OCI-LY1 (cell line): ENCODE measurements at regions not wholly inside any gene's neighbourhood (a gene's known extent, or its start where the extent isn't known, plus 50 kb on each side); places are given as distances from the start of the nearest gene placed in this dataset.

ENCODE experiments used
- H2AFZ ChIP-seq: fragments of 200-600 bp; sonication (generic), shearing (Covaris generic); 2 replicates; pipeline ENCODE4 v1.6.0; 2014; ENCODE audit warnings: antibody characterized with exemption, mild to moderate bottlenecking, low read length
- H3F3A ChIP-seq: fragments of 200-600 bp; sonication (generic), shearing (Covaris generic); 2 replicates; pipeline ENCODE4 v1.6.0; 2014; ENCODE audit warnings: mild to moderate bottlenecking, antibody characterized with exemption, low read length, moderate library complexity; ENCODE audit not compliant: insufficient read depth
- H3K27ac ChIP-seq: fragments of 200-600 bp; sonication (generic); 2 replicates; pipeline ENCODE4 v1.5.1; 2014; ENCODE audit warnings: low read length, mixed run types, mild to moderate bottlenecking, low read depth; ENCODE audit not compliant: poor library complexity, severe bottlenecking
- H3K27me3 ChIP-seq: fragments of 200-600 bp; sonication (generic); 2 replicates; pipeline ENCODE4 v1.6.0; 2014; ENCODE audit warnings: antibody characterized with exemption, mild to moderate bottlenecking, low read length, moderate library complexity; ENCODE audit not compliant: insufficient read depth
- H3K36me3 ChIP-seq: fragments of 200-600 bp; sonication (generic); 2 replicates; pipeline ENCODE4 v1.6.1; 2014; ENCODE audit warnings: mild to moderate bottlenecking, antibody characterized with exemption, low read length, moderate library complexity, mixed read lengths; ENCODE audit not compliant: insufficient read depth
- H3K4me1 ChIP-seq: fragments of 200-600 bp; sonication (generic); 2 replicates; pipeline ENCODE4 v1.5.1; 2014; ENCODE audit warnings: mild to moderate bottlenecking, low read length, moderate library complexity; ENCODE audit not compliant: insufficient read depth, severe bottlenecking
- H3K4me2 ChIP-seq: fragments of 200-600 bp; sonication (generic), shearing (Covaris generic); 2 replicates; pipeline ENCODE4 v1.6.1; 2014; ENCODE audit warnings: low read length
- H3K4me3 ChIP-seq: fragments of 200-600 bp; sonication (generic); 2 replicates; pipeline ENCODE4 v1.5.1; 2014; ENCODE audit warnings: low read length, low read depth, mild to moderate bottlenecking, mixed read lengths; ENCODE audit not compliant: poor library complexity, severe bottlenecking
- H3K79me2 ChIP-seq: fragments of 200-600 bp; shearing (Covaris generic); 2 replicates; pipeline ENCODE4 v1.6.1; 2016; ENCODE audit warnings: mixed run types, low read length, mixed read lengths; ENCODE audit not compliant: insufficient read depth
- H3K9ac ChIP-seq: fragments of 200-600 bp; sonication (generic), shearing (Covaris generic); 2 replicates; pipeline ENCODE4 v1.6.1; 2014; ENCODE audit warnings: mild to moderate bottlenecking, low read length, mixed read lengths
- H3K9me2 ChIP-seq: fragments of 200-600 bp; sonication (generic), shearing (Covaris generic); 2 replicates; pipeline ENCODE4 v1.6.1; 2014; ENCODE audit warnings: low read depth, mild to moderate bottlenecking, low read length, mixed read lengths
- H3K9me3 ChIP-seq: fragments of 200-600 bp; shearing (Covaris generic); 2 replicates; pipeline ENCODE4 v1.6.1; 2014; ENCODE audit warnings: low read length, mixed read lengths
- H4K20me1 ChIP-seq: fragments of 200-600 bp; sonication (generic), shearing (Covaris generic); 2 replicates; pipeline ENCODE4 v1.6.0; 2016; ENCODE audit warnings: mild to moderate bottlenecking, low read length; ENCODE audit not compliant: insufficient read depth
- CTCF ChIP-seq: fragments of 200-600 bp; sonication (generic), shearing (Covaris generic); IDR thresholded peaks from 2 replicates; pipeline ENCODE4 v1.5.1; 2017; ENCODE audit warnings: mild to moderate bottlenecking, antibody characterized with exemption, low read length, moderate library complexity, mixed read lengths
- EZH2 ChIP-seq: fragments of 200-600 bp; sonication (generic), shearing (Covaris generic); IDR thresholded peaks from 2 replicates; pipeline ENCODE4 v1.8.0; 2017; ENCODE audit warnings: borderline replicate concordance, mixed run types, mild to moderate bottlenecking, antibody characterized with exemption, low read length, moderate library complexity, mixed read lengths

GRCh38 chr2:207317378-207317984 is 151.7 kb upstream of the KLF7 start:
- Histone ChIP-seq H3K9me2 (no peaks in the 10 kb centered on the region), H3K27me3 (no peaks in the 10 kb centered on the region), H3K4me1 (no peaks in the 10 kb centered on the region), H3K9me3 (no peaks in the 10 kb centered on the region), H3K27ac (no peak overlapping the region), H3K36me3 (no peaks in the 10 kb centered on the region), H2AFZ (no peak overlapping the region), H3K9ac (no peak overlapping the region), H3K79me2 (no peaks in the 10 kb centered on the region), H4K20me1 (no peaks in the 10 kb centered on the region), H3F3A (no peaks in the 10 kb centered on the region), H3K4me2 (no peak overlapping the region), H3K4me3 (no peak overlapping the region)
- TF ChIP-seq EZH2 (no peak), CTCF (no peak)

GRCh38 chr2:207318181-207318628 is 152.5 kb upstream of the KLF7 start:
- Histone ChIP-seq H3K9me3 (no peaks in the 10 kb centered on the region), H3K4me2 (no peak overlapping the region), H3K9ac (no peak overlapping the region), H2AFZ (no peak overlapping the region), H3K36me3 (no peaks in the 10 kb centered on the region), H3K9me2 (no peaks in the 10 kb centered on the region), H3K27me3 (no peaks in the 10 kb centered on the region), H3K27ac (no peak overlapping the region), H4K20me1 (no peaks in the 10 kb centered on the region), H3K4me1 (no peaks in the 10 kb centered on the region), H3K79me2 (no peaks in the 10 kb centered on the region), H3F3A (no peaks in the 10 kb centered on the region), H3K4me3 (no peak overlapping the region)
- TF ChIP-seq EZH2 = no peak
- no peak for TF ChIP-seq CTCF

GRCh38 chr2:207319316-207319715 is 153.6 kb upstream of the KLF7 start:
- H3K4me2 ChIP-seq = no peak overlapping the region
- H3K36me3 ChIP-seq = no peaks in the 10 kb centered on the region
- no peak overlapping the region for H2AFZ ChIP-seq
- no peaks in the 10 kb centered on the region for H3K79me2 ChIP-seq
- no peaks in the 10 kb centered on the region for H3K27me3 ChIP-seq
- no peak overlapping the region for H3K9ac ChIP-seq
- no peak overlapping the region for H3K4me3 ChIP-seq
- H3K27ac ChIP-seq = no peak overlapping the region
- TF ChIP-seq EZH2 = no peak
- no peak for TF ChIP-seq CTCF
- H3K9me3 ChIP-seq = no peaks in the 10 kb centered on the region
- no peaks in the 10 kb centered on the region for H3K4me1 ChIP-seq
- no peaks in the 10 kb centered on the region for H3F3A ChIP-seq
- no peaks in the 10 kb centered on the region for H3K9me2 ChIP-seq
- no peaks in the 10 kb centered on the region for H4K20me1 ChIP-seq
